Fibroblast of skin of right quadriceps (primary cell): ENCODE measurements at regions not wholly inside any gene's neighbourhood (a gene's known extent, or its start where the extent isn't known, plus 50 kb on each side); places are given as distances from the start of the nearest gene placed in this dataset.
A peak's percentile ranks its signal among the peaks of the same experiment; 100 is the strongest.

Experiments used
- DNase-seq: peaks from one replicate; pipeline ENCODE4 v3.0.0-alpha.2; 2013

GRCh38 chr12:18905134-18905533 lies 167.2 kb downstream of the CAPZA3 start:
- DNase-seq: no peak

DNA sequence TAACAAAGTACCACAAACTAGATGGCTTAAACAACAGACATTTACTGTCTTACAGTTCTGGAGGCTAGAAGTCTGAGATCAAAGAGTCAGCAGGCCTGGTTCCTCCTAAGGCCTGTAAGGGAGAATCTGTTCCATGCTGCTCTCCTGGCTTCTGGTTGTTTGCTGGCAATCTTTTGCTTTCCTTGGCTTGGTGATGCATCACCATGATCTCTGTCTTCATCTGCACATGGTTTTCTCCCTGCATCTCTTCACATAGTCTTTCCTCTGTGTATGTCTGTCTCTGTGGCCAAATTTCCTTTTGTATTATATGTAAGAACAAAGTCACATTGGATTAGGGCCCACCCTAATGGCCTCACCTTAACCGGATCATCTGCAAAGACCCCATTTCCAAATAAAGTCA lies 168.5 kb downstream of the CAPZA3 start:
- DNase-seq: no peak

DNA sequence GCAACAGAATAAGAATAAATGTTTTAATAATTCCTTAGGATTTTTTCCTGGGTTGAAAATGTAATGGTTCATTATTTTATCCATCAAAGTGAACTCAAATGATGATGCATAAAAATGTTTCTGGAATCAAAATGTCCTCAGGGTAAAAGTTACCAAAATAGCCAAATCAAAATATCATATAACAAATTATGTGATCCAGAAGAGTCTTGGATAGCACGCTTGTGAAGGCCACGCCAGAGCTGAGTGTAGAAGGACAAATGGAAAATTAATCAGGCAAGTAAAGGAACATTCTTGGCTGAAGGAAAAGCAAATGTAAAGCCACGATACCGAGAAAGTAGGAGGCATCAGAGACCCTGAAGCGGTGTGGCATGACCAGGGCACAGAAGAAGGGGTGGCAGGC lies 169.2 kb downstream of the CAPZA3 start:
- no peak for DNase-seq

GRCh38 chr12:18907728-18908127 lies 169.8 kb downstream of the CAPZA3 start:
- no peak for DNase-seq

DNA sequence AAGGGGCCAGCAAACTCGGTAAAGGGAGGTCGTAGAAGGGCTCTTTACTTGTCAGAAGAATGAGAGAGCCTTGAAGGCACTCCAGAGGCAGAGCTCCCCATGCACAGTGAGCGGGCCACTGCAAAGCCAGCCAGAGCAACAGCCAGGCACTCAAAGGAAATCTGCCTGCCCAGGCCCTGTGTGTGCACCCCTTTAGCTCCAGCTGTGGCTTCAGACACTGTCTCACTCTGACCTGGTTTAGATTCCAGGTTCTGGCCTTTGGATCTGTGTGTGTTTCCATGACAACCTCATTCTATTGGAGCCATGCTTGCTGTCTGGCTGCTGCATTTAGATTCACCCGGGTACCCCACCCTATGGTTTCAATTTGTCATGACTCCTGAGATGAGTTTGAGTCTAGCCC lies 170.3 kb downstream of the CAPZA3 start:
- DNase-seq: no peak

DNA sequence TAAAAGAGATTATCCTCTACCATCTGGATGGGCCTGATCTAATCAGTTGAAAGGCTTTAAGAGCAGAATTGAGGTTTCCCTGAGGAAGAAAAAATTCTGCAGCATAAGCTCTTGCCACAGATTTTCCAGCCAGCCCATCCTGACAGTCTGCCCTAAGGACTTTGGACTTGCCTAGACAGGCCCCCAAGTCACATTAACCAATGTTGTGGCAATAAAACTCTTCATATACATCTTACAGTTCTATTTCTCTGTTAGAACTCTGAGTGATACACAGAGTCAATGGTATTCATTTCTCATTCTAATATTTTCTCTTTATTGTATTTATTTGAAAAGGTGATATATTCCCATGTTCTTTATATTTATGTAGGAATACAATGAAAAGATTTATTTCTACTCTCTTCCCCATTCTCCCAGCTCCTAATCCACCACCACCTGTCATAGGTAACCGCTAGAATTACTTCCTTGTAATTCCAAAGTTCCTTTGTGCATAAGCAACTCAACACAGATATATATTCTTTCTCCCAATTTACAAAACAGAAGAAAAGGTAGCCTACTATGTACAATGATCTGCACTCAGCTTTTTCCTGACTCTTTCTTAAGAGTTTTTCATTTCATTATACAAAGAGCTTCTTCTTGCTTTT lies 182.1 kb downstream of the CAPZA3 start:
- DNase-seq: no peak

GRCh38 chr12:18922851-18923250 lies 184.9 kb downstream of the CAPZA3 start:
- DNase-seq: no peak

DNA sequence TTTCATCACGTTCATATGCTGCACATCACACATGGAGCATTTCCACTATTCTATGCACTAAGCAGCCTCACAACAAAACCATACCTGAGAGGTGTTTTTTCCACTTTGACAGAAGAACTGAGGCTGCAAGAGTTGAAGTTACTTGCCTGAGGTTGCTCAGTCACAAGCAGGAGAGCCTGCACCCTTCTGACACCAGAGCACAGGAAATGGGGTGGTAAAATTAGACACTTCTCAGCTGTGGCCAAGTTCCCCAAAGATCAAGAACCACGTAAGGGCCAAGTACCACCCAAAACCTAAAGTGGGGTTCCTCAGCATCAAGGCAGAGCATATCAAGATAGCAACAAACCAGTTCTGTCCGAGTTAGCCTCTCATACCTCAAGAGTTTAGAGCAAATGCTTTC lies 185.8 kb downstream of the CAPZA3 start:
- DNase-seq: no peak

DNA sequence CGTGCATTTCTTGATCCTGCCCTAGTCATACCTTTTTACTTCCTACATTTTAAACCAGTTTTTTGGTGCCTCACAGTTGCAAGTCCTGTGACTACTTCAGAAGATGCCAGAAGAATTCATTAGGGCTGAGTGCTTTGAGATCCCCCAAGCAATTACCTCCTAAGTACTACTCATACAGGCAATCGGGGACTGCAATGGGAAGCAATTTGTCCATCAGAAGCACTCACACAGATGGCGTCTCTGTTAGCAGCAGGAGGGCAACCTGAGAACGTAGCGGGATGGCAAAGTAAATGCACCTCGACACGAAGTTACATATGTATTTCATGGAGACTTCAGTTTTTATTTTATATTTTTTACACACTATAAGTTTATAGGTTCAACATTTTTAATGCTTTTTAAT lies 188.3 kb downstream of the CAPZA3 start:
- DNase-seq: no peak

DNA sequence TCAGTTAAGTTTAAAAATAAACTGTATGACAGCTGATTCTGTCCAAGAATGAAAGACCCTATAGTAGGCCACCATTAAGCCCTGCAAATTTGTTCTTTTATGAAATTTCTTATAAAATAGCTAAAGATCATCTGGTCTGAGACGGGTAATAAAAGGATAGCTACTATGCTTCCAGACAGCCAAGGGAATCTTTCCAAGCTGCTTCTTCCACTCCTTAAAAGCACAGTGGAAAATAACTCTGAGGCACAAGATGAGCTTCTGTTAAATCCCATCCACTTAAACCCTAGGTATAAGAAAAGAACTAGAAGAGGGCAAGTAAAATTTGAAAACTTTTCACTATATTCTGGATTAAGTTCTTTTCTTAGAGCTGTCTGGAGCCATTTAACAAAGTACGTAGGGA lies 194.3 kb downstream of the CAPZA3 start:
- DNase-seq: no peak

DNA sequence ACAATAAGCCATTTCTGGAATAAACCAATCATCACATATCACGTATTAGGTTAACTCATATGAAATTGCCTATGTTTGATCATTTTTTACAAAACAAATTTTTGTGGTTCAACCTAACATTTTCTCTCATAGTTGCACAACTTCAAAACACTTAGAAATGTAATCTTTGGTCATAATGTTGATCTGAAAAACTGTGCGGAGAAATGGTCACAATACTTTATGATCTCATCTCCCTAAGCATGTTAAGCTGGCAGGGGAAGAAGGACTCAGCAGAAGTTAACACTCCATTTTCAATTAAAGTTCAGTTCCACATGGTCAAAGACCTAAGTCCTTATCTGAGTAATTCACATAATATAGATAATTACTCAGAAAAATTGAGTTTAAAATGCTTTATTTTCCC lies 194.8 kb downstream of the CAPZA3 start:
- peak; percentile 18 for DNase-seq

GRCh38 chr12:18935371-18935965 lies 194.1 kb upstream of the PLEKHA5 start:
- no peak for DNase-seq

DNA sequence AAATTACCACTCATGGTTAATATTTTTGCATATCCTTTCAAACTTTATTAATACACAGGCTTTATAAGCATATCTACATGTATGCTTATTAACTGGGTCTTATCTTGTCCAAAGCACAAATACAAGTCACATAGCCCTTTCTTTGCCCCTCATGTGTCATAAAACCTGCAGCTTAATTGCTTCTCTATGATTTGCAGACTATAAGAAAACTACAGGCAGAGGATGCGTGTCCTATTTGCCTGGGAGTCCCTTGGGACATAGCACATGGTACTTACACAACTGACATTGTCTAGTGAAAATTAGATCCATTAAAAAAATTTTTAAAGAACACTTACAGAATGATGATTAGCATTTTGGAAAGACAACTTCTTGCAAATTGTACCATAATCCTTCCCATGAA lies 190.5 kb upstream of the PLEKHA5 start:
- DNase-seq: no peak

- DNase-seq: no peak
These were observed 186.9 kb upstream of the PLEKHA5 start for GRCh38 chr12:18942669-18943068.

DNA sequence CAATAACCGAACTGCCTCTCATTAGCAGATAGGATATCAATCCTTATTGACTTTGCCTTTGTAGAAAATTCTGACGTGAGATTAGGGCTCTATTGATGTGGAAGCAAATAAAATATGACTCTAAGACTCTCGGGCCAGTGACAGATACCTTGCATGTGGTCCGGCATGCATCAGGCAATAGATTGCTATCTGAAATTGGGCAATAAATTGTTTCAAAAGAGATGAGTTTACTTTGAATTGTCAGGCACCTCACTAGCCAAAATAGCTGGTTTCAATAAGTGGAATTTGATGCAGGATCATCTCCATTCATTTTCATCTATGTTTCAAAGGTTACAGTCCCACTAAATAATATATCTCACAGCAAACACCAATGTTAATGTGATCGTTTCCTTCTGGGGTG lies 186.3 kb upstream of the PLEKHA5 start:
- no peak for DNase-seq

- DNase-seq: no peak
These were observed 183.4 kb upstream of the PLEKHA5 start for GRCh38 chr12:18946106-18946505.

GRCh38 chr12:18951218-18951617 lies 178.3 kb upstream of the PLEKHA5 start:
- DNase-seq: no peak

GRCh38 chr12:18953505-18953904 lies 176.0 kb upstream of the PLEKHA5 start:
- no peak for DNase-seq

- DNase-seq: peak; percentile 23
These were observed 173.9 kb upstream of the PLEKHA5 start for GRCh38 chr12:18955594-18955993.

DNA sequence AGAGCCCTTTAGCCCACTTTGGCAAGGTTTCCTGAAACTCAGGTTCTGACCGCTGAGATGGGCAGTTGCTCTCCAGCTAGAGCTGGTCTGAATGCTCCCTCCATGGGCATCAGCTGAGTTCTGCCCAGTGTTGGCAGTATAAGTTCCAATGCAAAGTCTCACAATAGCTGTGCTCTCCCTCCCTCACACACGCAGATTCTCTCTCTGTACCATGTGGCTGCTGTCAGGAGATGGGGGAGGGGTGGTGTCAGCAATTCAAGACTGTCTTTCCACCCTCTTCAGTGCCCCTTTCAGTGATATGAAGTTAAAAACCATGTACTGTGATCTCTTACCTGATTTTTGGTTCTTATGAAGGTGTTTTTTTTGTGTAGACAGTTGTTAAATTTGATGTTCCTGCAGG lies 164.3 kb upstream of the PLEKHA5 start:
- DNase-seq: no peak

DNA sequence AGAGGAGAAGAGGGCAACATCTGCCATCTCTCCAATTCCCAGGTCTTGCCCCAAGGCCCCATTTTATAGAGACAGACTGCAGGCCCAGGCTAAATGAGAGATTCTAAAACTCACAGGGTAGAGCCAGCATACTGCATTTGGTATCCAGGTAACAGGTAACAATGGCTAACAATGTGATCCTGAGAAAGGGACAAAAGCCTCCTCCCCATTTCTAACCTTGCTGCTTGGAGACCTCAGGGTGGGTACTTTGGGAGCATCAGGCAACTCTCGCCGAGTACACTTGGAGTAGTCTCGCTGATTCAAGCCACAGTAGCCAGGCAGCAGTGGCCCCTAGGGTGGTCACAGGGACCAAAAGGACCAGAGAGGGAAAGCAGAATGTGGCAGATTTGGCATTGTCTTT lies 162.6 kb upstream of the PLEKHA5 start:
- DNase-seq: no peak

DNA sequence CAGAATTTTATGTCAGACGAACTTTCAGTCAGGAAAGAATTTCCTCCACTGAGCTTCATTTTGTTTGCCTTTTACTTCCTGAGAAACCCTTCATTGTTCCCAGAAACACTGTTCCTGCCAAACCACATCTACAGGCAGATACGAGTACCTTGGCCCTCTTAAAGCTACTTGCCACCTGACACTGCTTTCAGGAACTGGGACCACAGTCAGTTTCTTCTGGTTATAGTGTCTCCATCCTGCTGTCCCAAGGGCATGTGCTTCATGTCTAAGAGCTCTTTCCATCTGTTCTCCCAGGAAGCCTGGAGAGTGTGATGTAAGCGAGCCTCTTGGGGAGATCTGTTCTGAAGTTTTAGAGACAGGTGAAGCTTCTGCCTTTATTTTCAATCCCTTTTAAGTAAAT lies 161.7 kb upstream of the PLEKHA5 start:
- no peak for DNase-seq

DNA sequence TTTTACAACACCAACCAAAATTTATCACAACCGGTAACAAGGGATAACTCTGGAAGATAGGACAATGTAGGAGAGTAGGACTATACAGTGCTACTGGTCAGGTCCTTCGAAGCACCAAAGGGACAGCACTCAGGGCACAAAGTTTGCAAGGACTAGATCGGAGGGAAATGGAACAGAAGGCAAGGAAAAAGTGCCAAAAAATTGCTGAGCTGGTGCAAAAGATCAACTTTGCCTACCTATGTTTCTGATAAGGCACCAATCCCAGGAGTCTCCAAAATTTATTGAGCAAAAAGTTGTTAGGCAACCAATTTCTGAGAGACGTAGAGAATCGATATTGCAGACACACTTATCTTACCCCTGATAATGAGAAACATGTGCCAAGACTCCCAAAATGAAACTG lies 160.0 kb upstream of the PLEKHA5 start:
- DNase-seq: no peak

DNA sequence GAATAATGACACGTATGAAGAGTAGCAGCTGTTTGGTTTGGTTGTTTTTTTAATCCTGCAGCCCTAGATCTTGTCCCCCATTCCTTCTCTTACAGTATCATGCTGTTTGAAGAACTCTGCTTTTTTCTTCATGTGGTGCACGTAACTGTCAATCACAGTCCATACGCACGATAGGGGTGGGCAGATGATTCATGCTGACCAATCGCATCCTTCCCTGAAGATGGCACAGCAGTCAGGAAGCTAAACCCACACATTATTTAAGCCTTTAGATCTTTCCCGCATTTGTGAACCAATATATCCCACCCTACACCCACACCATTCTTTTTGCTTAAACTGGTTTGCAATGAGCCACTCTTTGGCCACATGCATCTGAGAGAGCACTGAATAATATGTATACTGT lies 158.9 kb upstream of the PLEKHA5 start:
- DNase-seq: no peak

- DNase-seq: no peak
These were observed 157.6 kb upstream of the PLEKHA5 start for GRCh38 chr12:18971932-18972331.
